ENCODE measurements at regions not wholly inside any gene's neighbourhood (a gene's known extent, or its start where the extent isn't known, plus 50 kb on each side); places are given as distances from the start of the nearest gene placed in this dataset.

- TF ChIP-seq USF2 (IDR thresholded peaks at IDR 0.05; ENCODE audit: low read length) (no peak), YY1 (IDR thresholded peaks at IDR 0.05; ENCODE audit: low read depth, low read length) (no peak), NANOG (IDR thresholded peaks at IDR 0.05; ENCODE audit: insufficient read depth, low read depth, low read length, poor library complexity, severe bottlenecking) (no peak), TEAD4 (IDR thresholded peaks at IDR 0.05; ENCODE audit: low read depth, low read length) (no peak), RFX5 (IDR thresholded peaks at IDR 0.05; ENCODE audit: borderline replicate concordance, low read depth, low read length) (no peak)
Observed at GRCh38 chr13:42398533-42398932, 126.6 kb downstream of the AKAP11 start (continued).

Measured in H1 (cell line).